HepG2 (cell line): ENCODE measurements at regions not wholly inside any gene's neighbourhood (a gene's known extent, or its start where the extent isn't known, plus 50 kb on each side); places are given as distances from the start of the nearest gene placed in this dataset.

ENCODE experiments used
- ATAC-seq: fragments of 200-7000 bp; cut with Tn5 transposase; 3 replicates; pipeline ENCODE4 v1.9.1; 2020; ENCODE audit warnings: mild to moderate bottlenecking, moderate library complexity
- BruUV-seq: library from RNA; stranded (reverse); fragments of 400-500 nt; replicated peaks from 2 replicates; lab custom pipeline; 2021; lab: Mats Ljungman, UMichigan
- CTCF ChIA-PET: fragments of 300-600 bp; formaldehyde crosslinking; extraction: SDS; loops from one replicate; lab custom pipeline; 2021; ENCODE audit warnings: low total read pairs, inconsistent platforms, low intra/inter-chr PET ratio; lab: Yijun Ruan, JAX
- POLR2A ChIA-PET: fragments of 350-600 bp; sonication (Branson Sonifier 250); formaldehyde crosslinking; loops from one replicate; lab custom pipeline; 2020; ENCODE audit warnings: antibody characterized with exemption, inconsistent platforms; lab: Yijun Ruan, JAX
- DNase-seq: peaks from one replicate; pipeline ENCODE4 v3.0.0-alpha.2; 2015; ENCODE audit warnings: low spot score
- FAIRE-seq: peaks from 3 replicates; lab custom pipeline; 2011; peaks lifted over from hg19 to GRCh38; lab: Jason Lieb, UNC
- H2AFZ ChIP-seq: one replicate; pipeline ENCODE4 v1.6.1; 2011; ENCODE audit warnings: low read length, inconsistent platforms
- H3K27ac ChIP-seq: fragments of 300-600 bp; 3 replicates; pipeline ENCODE4 v1.8.0; 2011; ENCODE audit warnings: mixed run types, mild to moderate bottlenecking, mixed read lengths, low read length, inconsistent platforms; ENCODE audit not compliant: insufficient read depth; ENCODE audit errors: extremely low read length
- H3K27me3 ChIP-seq, 2 experiments: fragments of 200-600 bp in 1 of 2; 2 replicates in 1 of 2; 3 replicates in 1 of 2; pipeline versions ENCODE4 v1.6.0 to v1.8.0; 2011; ENCODE audit warnings: low read length in 2 of 2, mild to moderate bottlenecking in 2 of 2, moderate library complexity in 2 of 2, inconsistent platforms in 1 of 2; ENCODE audit not compliant: insufficient read depth in 2 of 2, control insufficient read depth in 1 of 2
- H3K36me3 ChIP-seq, 2 experiments: fragments of 200-600 bp in 1 of 2; replicated peaks in 1 of 2; 2 replicates in 1 of 2; 3 replicates in 1 of 2; pipeline versions ENCODE4 v1.5.1 to v1.8.0; 2011; ENCODE audit warnings: low read length in 2 of 2, inconsistent platforms in 1 of 2; ENCODE audit not compliant: insufficient read depth in 2 of 2, control insufficient read depth in 1 of 2
- H3K4me1 ChIP-seq: 2 replicates; pipeline ENCODE4 v1.5.1; 2012; ENCODE audit warnings: low read length, inconsistent platforms; ENCODE audit not compliant: insufficient read depth
- H3K4me2 ChIP-seq: 2 replicates; pipeline ENCODE4 v1.6.0; 2011; ENCODE audit warnings: low read depth, low read length, inconsistent platforms
- H3K4me3 ChIP-seq, 3 experiments: fragments of 200-600 bp in 1 of 3; sonication (generic), shearing (Covaris generic) in 1 of 3; replicated peaks in 1 of 3; 2 replicates each; pipeline ENCODE4 v1.5.1; 2011 to 2016; ENCODE audit warnings: low read length in 3 of 3, inconsistent platforms in 2 of 3, low read depth in 2 of 3, mild to moderate bottlenecking in 2 of 3, control low read depth in 1 of 3, mixed read lengths in 1 of 3; ENCODE audit not compliant: insufficient read depth in 1 of 3
- H3K79me2 ChIP-seq: one replicate; pipeline ENCODE4 v1.6.1; 2011; ENCODE audit warnings: low read length, inconsistent platforms; ENCODE audit not compliant: insufficient read depth
- H3K9ac ChIP-seq: 2 replicates; pipeline ENCODE4 v1.6.0; 2011; ENCODE audit warnings: mild to moderate bottlenecking, low read depth, low read length, inconsistent platforms; ENCODE audit not compliant: insufficient read depth
- H3K9me3 ChIP-seq: 2 replicates; pipeline ENCODE4 v1.5.1; 2012; ENCODE audit warnings: mild to moderate bottlenecking, low read length
- H4K20me1 ChIP-seq: 2 replicates; pipeline ENCODE4 v1.6.0; 2011; ENCODE audit warnings: inconsistent platforms, mild to moderate bottlenecking, low read length, moderate library complexity; ENCODE audit not compliant: insufficient read depth
- CREM ChIP-seq, 2 experiments: sonication (generic) in 1 of 2; formaldehyde crosslinking in 1 of 2; IDR thresholded peaks; 2 replicates each; pipeline versions ENCODE4 v1.4.0 to v1.6.1; 2016 to 2020; ENCODE audit warnings: antibody characterized with exemption in 1 of 2, mild to moderate bottlenecking in 1 of 2, missing genetic modification reagents in 1 of 2
- IKZF1 ChIP-seq: fragments of 450-650 bp; IDR thresholded peaks from 2 replicates; pipeline ENCODE4 v1.7.1; 2016
- SATB2 ChIP-seq: sonication (generic); formaldehyde crosslinking; IDR thresholded peaks from 2 replicates; pipeline ENCODE4 v1.5.0; 2020; ENCODE audit warnings: missing genetic modification reagents
- SNRNP70 ChIP-seq: fragments of 200-400 bp; formaldehyde crosslinking; IDR thresholded peaks from 2 replicates; pipeline ENCODE4 v1.6.1; 2017; ENCODE audit warnings: mild to moderate bottlenecking, low read depth, low read length, moderate library complexity
- WIZ ChIP-seq: sonication (generic); formaldehyde crosslinking; IDR thresholded peaks from 2 replicates; pipeline ENCODE4 v1.5.1; 2020; ENCODE audit warnings: mild to moderate bottlenecking, missing genetic modification reagents
- XBP1 ChIP-seq: sonication (generic); formaldehyde crosslinking; IDR thresholded peaks from 2 replicates; pipeline ENCODE4 v1.5.0; 2020; ENCODE audit warnings: missing genetic modification reagents
- ZFAT ChIP-seq: sonication (generic); formaldehyde crosslinking; conservative IDR thresholded peaks from 2 replicates; pipeline ENCODE4 v1.8.1; 2023; ENCODE audit warnings: missing genetic modification reagents, inconsistent platforms
- ZFP82 ChIP-seq: sonication (generic); formaldehyde crosslinking; IDR thresholded peaks from 2 replicates; pipeline ENCODE4 v1.5.1; 2020; ENCODE audit warnings: mild to moderate bottlenecking, missing genetic modification reagents, borderline replicate concordance
- ZNF598 ChIP-seq: sonication (generic); formaldehyde crosslinking; IDR thresholded peaks from 2 replicates; pipeline ENCODE4 v1.5.1; 2020; ENCODE audit warnings: mild to moderate bottlenecking, missing genetic modification reagents, borderline replicate concordance
- ZNF629 ChIP-seq: sonication (generic); formaldehyde crosslinking; conservative IDR thresholded peaks from 2 replicates; pipeline ENCODE4 v1.5.0; 2020; ENCODE audit warnings: missing genetic modification reagents
- ZSCAN20 ChIP-seq: sonication (generic); formaldehyde crosslinking; IDR thresholded peaks from 2 replicates; pipeline ENCODE4 v1.4.0; 2020; ENCODE audit warnings: missing genetic modification reagents, mild to moderate bottlenecking, borderline replicate concordance
- WGBS: methylation state at CpG from one replicate; pipeline ENCODE4 v1.1.6; 2017; ENCODE audit warnings: low lambda C conversion rate; 5-methylcytosine and 5-hydroxymethylcytosine counted together
- in situ Hi-C: cut with HindIII; loops from 2 replicates; pipeline ENCODE4 v1.10.0; 2017; ENCODE audit warnings: low pct_unique_long_range_greater_than_20kb; ENCODE audit not compliant: extremely low pct_ligation_motif_present
- intact Hi-C: fragments of 100-400 bp; cut with micrococcal nuclease; formaldehyde crosslinking; loops from one replicate; pipeline ENCODE4 v1.10.0; 2022; ENCODE audit not compliant: unreplicated experiment

GRCh38 chr4:159019356-159019755 lies 83.5 kb upstream of the RAPGEF2 start:
- Histone ChIP-seq H3K36me3 (no peaks in the 10 kb centered on the region), H4K20me1 (no peaks in the 10 kb centered on the region), H3K4me1 (peaks cover 29% of the 10 kb centered on the region), H3K4me2 (no peak overlapping the region), H3K79me2 (no peaks in the 10 kb centered on the region), H2AFZ (no peak overlapping the region), H3K9ac (no peak overlapping the region), H3K4me3 (no peak overlapping the region), H3K9me3 (no peaks in the 10 kb centered on the region), H3K27ac (no peak overlapping the region), H3K27me3 (no peaks in the 10 kb centered on the region)
- no TSS peak for BruUV-seq
- in situ Hi-C loops (loop anchor here (10.0 to 25.0 kb wide), 2 partner anchors 165 to 282 kb away; no protein-coding TSS in a partner anchor), intact Hi-C loops (loop anchor here (10.0 kb wide), 1 partner anchor 165 kb away; no protein-coding TSS in a partner anchor)
- ChIA-PET POLR2A (no interaction called here), CTCF (no interaction called here)
- WGBS: 33% methylated on average over 5 of the region's 5 CpGs
- DNase-seq (no peak), FAIRE-seq (no peak), ATAC-seq (no peak)
- no peak for TF ChIP-seq SATB2 (CRISPR knock-in tag)
- no peak for TF ChIP-seq ZNF629
- TF ChIP-seq ZFP82 (CRISPR knock-in tag): no peak
- no peak for TF ChIP-seq SNRNP70
- TF ChIP-seq ZSCAN20 (CRISPR knock-in tag): no peak
- TF ChIP-seq WIZ (CRISPR knock-in tag): no peak
- no peak for TF ChIP-seq XBP1 (CRISPR knock-in tag)
- no peak for TF ChIP-seq ZNF598 (CRISPR knock-in tag)
- no peak for TF ChIP-seq IKZF1
- no peak for TF ChIP-seq CREM (IDR thresholded peaks at IDR 0.05)
- no peak for TF ChIP-seq CREM (CRISPR knock-in tag; IDR thresholded peaks at IDR 0.05)
- TF ChIP-seq ZFAT (CRISPR knock-in tag): no peak
